ENCODE measurements at regions not wholly inside any gene's neighbourhood (a gene's known extent, or its start where the extent isn't known, plus 50 kb on each side); places are given as distances from the start of the nearest gene placed in this dataset.

DNA sequence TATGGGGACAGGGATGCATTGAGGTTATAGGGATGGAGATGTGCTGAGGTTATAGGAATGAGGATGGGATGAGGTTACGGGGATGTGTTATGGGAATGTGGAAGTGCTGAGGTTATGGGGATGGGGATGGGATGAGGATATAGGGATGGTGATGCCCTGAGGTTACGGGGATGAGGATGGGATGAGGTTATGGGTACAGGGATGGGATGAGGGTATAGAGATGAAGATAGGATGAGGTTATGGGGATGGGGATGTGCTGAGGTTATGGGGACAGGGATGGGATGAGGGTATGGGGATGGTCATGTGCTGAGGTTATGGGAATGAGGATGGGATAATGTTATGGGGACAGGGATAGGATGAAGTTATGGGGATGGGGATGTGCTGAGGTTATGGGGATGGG lies 542.8 kb downstream of the CDH26 start:
- no peak for DNase-seq (ENCODE audit: extremely low read depth in 1 of 11, low read depth in 9 of 11, low spot score in 4 of 11)

DNA sequence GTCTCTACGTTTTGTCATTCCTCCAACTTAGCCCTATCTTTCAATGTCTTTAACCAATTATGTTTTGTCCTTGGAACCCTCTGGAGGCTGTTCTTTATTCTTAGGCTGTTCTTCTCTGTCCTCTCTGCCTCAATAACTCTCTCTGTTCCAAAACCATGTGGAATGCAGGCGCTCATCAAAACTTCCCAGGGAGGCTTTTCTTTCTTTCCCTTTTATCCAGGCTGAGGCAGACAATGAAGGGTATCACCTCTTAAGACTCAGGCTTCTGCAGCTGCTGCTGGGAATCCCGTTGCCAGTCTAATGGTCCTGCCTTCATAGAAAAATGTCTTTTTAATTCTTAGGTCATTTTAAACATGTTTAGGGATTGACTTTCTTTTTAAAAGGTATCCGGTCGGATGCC lies 544.7 kb downstream of the CDH26 start:
- DNase-seq (ENCODE audit: extremely low read depth in 1 of 11, low read depth in 9 of 11, low spot score in 4 of 11) = no peak

DNA sequence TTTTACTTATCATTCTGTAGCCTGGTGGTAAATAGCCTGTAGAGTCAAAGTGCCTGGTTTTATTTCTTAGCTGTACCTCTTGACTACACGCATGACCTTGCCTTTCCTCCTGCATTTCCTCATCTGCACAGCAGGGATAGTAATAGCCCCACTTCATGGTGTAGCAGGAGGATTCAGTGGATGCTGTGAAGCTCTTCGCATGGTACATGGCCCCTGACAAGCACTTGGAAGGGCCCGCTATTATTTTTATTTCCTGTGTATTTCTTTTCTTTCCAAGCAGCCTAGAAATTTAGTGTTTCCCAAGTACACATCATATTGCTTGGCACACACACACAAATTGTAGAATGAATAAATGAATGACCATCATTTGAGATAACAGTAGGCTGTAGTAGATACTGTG lies 547.2 kb downstream of the CDH26 start:
- DNase-seq (ENCODE audit: extremely low read depth in 1 of 11, low read depth in 9 of 11, low spot score in 4 of 11) = no peak

DNA sequence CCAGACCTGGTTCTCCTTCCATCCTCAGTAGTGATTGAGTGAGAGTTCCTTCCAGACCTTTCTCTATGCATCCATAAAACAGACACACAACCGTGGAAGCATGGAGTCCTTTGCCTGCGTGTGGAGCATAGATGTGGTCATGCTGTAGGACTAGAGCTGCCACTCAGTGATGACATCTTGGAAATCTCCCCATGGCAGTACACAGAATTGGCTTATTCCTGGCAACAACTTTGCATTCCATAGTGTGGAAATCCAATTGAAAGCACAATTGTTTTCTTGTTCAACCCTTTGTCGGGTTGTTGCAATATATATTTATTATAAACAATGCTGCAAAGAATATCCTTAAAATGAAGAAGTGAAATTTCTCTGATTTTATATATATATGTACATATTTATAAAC lies 547.8 kb downstream of the CDH26 start:
- no peak for DNase-seq (ENCODE audit: extremely low read depth in 1 of 11, low read depth in 9 of 11, low spot score in 4 of 11)

DNA sequence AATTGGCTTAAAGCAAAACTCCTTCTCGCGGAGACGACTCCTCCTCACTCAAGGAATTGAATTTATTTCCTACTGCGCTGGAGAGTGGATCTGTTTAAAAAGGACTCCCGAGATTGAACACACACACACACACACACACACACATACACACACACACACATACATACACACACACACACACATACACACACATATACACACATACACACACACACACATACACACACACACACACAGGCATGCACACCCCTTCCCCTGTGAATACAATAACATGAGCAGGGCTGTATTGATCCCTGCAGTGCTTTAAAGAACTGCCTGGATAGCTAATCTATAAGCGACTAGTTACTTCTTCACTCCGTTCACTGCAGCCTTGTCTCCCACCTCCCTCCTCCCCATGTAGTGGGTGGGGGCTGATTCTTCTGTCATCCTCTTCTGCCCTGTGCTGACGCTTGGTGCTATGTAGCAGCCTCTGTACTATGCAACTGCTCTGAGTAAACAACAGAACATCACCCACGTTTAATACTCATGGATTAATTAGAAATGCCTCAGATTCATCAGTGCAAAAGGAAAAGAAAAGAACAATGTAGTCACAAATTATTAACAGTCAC lies 549.0 kb downstream of the CDH26 start:
- DNase-seq (ENCODE audit: extremely low read depth in 1 of 11, low read depth in 9 of 11, low spot score in 4 of 11) = no peak

DNA sequence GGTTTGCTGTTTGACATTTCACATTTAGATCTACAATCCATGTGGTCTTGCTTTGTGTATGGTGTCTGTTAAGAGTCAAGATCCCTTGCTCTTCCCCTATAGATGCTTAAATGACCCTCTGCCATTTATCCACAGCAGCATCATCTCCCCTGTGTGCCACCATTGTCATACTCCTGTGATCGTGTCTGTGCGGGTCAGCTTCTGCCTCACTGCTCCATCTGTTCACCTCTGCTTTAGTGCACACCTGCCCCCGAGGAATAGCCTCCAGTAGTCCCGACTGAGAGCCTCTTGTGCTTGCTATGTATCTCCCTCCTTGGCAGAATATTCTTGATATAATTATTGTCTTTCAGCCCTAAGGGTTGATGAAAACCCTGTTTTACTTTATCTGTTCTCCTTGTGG lies 551.2 kb downstream of the CDH26 start:
- DNase-seq (ENCODE audit: extremely low read depth in 1 of 11, low read depth in 9 of 11, low spot score in 4 of 11) = no peak

DNA sequence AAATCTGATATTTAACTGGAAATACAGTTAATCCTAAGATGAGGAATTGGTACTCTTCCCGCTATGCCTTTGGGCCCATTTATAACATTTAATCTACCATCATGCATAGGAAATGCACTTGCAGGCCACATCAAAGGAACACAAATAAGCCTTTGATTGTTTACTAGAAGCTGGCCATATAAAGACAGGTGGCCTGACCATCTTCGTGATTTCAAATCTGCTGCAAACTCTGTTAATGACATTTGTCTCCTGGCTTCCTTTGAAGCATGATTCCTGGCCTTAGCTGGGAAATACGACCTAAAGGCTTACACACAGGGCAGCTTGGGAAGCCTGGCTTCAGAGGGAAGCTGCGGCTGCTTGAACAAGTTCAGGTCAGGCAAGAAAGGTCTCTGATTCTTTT lies 552.1 kb downstream of the CDH26 start:
- DNase-seq (ENCODE audit: extremely low read depth in 1 of 11, low read depth in 9 of 11, low spot score in 4 of 11) = no peak

DNA sequence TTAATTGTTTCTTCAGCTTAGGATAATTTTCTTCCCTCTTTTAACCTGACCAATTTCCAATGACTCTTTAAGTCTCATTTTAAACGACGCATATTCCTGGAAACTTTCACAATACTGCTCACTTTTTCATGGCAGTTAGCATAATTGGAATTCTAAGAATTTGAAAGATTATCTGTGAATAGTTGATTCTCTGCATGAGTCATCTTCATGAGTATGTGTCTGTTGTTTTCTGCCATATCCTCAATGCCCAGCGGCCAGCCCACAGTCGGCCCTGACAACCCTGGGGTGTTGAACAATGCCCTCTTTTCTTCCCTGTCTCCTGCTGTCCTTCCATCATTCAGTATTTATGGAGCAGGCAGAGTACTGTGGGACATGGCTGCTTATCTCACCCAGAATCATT lies 554.2 kb downstream of the CDH26 start:
- no peak for DNase-seq (ENCODE audit: extremely low read depth in 1 of 11, low read depth in 9 of 11, low spot score in 4 of 11)

DNA sequence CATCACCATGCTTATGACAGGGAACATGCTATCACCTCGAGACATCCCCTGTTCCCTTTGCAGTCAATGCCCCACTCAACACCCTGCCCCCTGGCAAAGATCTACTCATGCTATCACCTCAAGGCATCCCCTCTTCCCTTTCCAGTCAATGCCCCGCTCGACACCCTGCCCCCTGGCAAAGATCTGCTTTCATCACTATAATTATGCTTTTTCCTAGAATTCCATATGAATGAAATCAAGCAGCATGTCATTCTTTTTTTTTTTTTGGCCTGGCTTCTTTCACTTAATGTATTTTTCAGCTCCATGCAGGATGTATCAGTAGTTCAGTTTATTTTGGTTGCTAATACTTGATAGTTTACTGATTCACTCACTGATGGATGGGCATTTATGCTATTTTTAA lies 554.9 kb downstream of the CDH26 start:
- DNase-seq (ENCODE audit: extremely low read depth in 1 of 11, low read depth in 9 of 11, low spot score in 4 of 11) = no peak

DNA sequence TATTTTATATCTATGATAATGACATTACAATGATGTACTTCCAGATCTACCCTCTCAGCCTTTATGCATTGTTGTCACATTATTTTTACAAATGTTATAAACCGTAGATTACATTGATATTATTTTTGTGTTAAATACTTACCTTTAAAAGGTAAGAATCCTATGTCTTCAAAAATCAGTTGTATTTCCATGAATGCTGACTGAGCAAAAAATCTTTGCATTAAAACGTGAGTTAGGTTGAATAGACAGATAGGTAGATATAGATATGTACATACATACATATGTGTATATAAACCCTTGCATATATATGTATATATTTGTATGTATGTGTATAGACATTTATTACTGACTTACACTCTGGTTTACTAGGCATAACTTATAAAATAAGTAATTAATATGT lies 558.2 kb downstream of the CDH26 start:
- no peak for DNase-seq (ENCODE audit: extremely low read depth in 1 of 11, low read depth in 9 of 11, low spot score in 4 of 11)

DNA sequence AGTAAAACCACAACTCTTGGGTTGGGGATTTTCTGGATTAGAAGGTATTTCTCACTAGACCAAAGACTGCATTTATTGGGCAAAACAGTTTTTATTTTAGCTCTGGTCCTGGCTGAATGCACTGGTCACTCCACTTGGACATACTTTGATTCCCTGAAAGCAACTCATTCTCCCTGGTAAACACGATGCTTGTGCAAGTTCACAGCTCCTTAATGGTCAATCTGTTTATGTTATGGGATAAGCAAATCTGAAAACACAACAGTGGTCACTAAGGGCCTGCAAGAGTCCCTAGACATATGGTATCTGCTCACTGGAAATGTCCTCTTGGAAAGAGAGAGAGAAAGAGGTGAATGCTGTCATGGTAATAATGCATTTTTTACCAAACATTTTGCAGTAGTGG lies 559.8 kb downstream of the CDH26 start:
- DNase-seq (ENCODE audit: extremely low read depth in 1 of 11, low read depth in 9 of 11, low spot score in 4 of 11) = no peak

DNA sequence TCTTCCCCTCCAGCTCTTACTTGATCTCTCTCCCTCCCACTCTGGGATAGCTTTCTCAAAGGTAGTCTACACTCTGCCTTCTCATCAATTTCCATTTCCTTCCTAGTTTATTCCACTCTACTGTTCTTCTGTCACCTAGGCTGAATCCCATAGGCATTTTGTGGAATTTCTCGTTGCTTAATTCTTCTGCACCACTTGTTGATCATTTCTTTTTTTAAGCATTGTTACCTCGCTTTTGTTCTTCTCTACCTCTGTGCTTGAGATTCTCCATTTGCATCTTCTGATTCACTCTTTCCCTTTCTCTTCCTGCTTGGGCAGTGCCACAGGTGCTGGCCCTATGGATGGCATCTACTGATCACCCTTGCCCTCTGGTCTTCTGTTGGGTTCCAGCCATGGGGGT lies 567.2 kb downstream of the CDH26 start:
- DNase-seq (ENCODE audit: extremely low read depth in 1 of 11, low read depth in 9 of 11, low spot score in 4 of 11) = no peak

DNA sequence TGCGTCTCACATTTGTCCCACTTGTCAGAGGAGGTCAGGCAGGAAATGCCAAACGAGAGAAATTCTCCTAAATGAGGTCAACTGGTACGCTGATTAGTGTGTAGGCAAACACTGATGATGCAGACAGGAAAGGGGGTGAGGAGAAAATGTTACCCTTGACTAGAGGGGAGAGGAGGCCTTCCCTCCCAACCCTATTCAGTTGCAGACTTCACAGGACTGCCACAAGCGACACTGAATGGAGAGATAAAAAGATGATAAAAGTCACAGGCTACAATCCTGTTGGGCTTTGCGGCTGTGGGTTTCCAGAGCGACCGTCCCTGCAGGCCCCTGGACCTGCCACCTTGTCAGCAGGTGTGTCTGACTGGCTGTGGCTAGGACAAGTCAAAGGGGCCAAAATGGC lies 569.4 kb downstream of the CDH26 start:
- no peak for DNase-seq (ENCODE audit: extremely low read depth in 1 of 11, low read depth in 9 of 11, low spot score in 4 of 11)

DNA sequence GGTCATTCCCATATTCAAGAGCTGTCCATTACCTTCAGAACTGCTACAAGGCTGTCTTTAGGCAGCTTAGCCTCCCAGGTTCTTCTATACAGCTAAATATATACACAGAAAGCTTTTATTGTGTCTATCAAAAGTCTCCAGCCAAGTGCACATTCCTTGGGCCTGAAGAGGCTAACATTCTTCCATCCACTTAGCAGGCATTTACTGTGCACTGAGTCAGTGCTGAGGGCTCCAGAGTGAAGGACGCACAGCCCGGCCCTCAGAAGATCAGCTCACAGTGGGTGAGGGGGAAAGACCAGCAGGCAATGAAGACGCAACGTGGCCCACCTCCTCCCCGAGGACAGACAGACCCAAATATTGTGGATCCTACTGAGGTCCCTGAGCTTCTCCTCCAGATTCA lies 569.9 kb downstream of the CDH26 start:
- no peak for DNase-seq (ENCODE audit: extremely low read depth in 1 of 11, low read depth in 9 of 11, low spot score in 4 of 11)

DNA sequence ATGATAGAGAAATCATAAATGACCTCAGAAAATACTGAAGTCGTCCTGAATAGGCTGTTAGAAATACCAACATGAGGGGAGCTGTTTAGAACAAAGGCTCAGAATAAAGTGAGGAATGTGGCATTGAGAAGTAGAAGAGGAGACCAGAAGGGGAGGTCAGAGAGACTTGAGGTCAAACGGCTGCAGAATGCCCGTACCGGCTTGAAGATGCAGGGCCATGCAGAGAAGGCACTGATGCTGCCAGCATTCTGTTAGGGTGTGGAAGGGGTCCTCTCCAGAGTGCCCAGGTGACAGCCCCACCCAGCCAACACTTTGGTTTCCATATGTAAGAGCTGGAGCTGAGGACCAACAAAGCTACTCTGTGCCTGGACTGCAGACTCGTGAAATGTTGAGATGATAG lies 570.9 kb downstream of the CDH26 start:
- DNase-seq (ENCODE audit: extremely low read depth in 1 of 11, low read depth in 9 of 11, low spot score in 4 of 11) = no peak

DNA sequence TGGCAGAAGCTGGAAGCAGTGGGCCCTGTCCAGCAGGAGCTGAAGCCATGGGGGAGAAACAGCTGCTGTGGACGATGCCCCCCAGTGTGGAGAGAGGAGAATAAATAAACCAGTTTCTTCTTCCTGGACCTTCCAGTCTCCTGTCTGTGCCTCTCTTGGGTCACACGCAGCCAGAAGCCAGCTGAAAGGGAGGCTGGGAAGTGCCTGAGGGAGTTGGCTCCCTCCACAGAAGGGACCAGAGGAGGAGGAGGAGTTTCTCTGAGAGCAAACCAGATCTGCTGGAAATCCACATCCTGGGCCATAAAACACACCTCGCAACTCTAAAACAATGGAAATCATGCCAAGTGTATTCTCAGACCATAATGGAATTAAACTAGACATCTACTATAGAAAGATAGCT lies 577.0 kb downstream of the CDH26 start:
- DNase-seq (ENCODE audit: extremely low read depth in 1 of 11, low read depth in 9 of 11, low spot score in 4 of 11) = no peak

DNA sequence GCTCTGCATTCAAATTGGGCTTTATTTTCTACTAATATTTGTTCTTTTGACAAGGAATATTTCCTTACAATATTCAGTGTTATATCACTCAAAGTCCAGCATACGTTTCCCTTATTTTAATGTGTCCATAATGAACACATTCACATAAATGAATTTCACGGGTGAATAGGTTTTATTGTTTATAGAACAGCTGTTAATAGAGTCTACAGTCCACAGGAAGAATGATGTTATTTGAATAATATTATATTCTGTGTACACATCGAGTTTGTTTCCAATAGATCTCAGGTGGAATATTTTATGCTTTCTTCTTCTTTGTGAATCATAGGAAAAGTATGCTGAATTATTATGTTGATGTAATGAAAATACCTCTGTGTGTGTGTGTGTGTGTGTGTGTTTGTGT lies 582.4 kb downstream of the CDH26 start:
- no peak for DNase-seq (ENCODE audit: extremely low read depth in 1 of 11, low read depth in 9 of 11, low spot score in 4 of 11)

DNA sequence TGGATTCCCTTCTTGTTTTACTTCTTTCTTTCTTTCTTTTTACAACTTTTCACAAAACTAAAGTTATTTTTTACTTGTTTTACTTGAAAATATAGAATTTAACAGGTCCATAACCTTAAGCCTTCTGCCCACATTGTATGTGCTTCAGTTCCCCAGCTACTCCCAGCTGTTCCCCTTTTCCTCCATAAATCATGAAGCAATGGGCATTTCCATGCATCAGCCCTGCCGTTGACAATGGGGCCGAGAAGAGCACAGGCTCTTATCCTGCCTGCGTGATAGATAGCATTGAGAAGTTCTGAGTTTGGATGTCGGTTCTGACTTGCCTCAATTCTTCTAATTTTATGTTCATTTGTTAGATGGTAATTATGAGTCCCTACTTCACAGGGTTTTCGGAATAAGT lies 583.8 kb downstream of the CDH26 start:
- no peak for DNase-seq (ENCODE audit: extremely low read depth in 1 of 11, low read depth in 9 of 11, low spot score in 4 of 11)

DNA sequence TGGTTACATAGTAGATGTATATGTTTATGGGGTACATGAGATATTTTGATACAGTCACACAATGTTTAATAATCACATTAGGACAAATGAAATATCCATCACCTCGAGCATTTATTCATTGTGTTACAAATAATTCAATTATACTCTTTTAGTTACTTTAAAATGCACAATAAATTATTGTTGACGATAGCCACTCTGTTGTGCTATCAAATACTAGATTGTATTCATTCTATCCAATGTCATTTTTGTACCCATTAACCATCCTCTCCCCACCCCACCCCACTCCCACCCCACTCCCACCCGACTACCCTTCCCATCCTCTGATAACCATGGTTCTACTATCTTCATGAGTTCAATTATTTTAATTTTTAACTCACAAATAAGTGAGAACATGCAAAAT lies 585.4 kb downstream of the CDH26 start:
- no peak for DNase-seq (ENCODE audit: extremely low read depth in 1 of 11, low read depth in 9 of 11, low spot score in 4 of 11)

DNA sequence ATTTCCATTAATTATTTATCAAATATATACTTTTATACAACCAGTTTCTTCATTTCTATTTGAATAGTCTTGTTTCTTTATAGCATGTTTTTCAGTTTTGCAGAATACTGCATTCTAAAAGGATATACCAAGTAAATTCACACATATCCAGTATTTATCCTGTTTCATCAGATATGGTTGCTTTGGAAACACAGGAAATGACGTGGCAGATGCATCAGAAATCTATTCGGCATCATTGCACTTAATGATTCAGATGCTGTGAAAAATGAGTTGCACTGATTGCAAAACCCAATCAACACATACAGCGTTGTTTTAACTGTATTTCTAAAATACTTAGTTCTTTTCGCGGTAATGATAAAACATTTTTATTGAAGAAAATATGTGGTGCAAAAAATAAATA lies 594.9 kb downstream of the CDH26 start:
- DNase-seq (ENCODE audit: extremely low read depth in 1 of 11, low read depth in 9 of 11, low spot score in 4 of 11) = no peak

DNA sequence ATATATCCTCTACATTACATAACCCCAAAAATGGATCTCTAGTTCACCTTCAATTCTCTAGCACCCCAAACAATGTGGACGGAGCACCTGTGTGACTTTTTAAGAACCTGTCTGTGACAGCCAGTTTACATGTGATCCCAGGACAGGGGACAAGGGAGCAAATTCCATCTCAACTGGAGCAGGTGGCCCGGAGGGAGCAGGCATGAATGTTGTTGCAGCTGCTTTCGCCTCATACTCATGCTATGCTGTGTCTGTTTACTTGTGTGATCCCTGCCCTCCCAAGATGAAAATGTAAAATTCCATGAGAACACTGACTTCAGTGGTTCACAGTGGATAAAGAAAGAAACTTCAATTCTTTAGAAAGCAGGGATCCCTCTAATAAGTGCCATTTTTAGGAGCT lies 600.3 kb downstream of the CDH26 start:
- DNase-seq (ENCODE audit: extremely low read depth in 1 of 11, low read depth in 9 of 11, low spot score in 4 of 11) = no peak

DNA sequence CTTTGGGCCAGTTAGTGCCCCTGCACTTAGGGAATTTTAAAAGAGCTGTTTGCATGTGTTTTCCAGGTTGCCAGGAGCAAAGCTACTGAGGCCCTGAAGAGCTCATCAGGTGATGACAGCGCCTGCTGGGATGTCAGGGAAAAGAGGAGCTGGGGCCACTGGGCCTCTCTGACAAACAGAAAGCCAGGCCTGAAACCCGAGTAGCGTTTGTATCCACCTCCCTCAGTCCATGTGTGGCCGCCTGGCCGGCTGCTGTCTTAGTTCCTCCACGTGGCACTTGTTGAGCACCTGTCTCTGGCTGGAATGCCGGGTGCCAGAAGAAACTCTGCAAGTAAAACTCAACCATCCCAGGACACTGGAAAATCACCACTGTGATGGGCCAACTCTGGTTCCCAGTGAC lies 601.2 kb downstream of the CDH26 start:
- peak in 2 of 11 donors; percentile 8 to 29 for DNase-seq (ENCODE audit: extremely low read depth in 1 of 11, low read depth in 9 of 11, low spot score in 4 of 11)

Measured in renal cortex interstitium (tissue), 11 donors.